NCI-H1105 treated with DMSO at 0.1 percent for 48 hours (cell line): ENCODE measurements at regions not wholly inside any gene's neighbourhood (a gene's known extent, or its start where the extent isn't known, plus 50 kb on each side); places are given as distances from the start of the nearest gene placed in this dataset.
"Not testable (repeated sequence)": the region's sequence is repeated elsewhere in the genome, so short reads cannot be mapped to it uniquely, and the experiment has no call there.

Experiments used
- DNase-seq: peaks from one replicate; lab custom pipeline; 2025; lab: John Stamatoyannopoulos, UW

GRCh38 chr15:30760633-30761032 lies 134.7 kb downstream of the ARHGAP11B start:
- not testable (repeated sequence) for DNase-seq

- DNase-seq = not testable (repeated sequence)
Observed at GRCh38 chr15:30761365-30761764, 135.4 kb downstream of the ARHGAP11B start.

GRCh38 chr15:30769390-30770124 lies 134.2 kb upstream of the FAN1 start:
- peak; percentile 65 for DNase-seq

- no peak for DNase-seq
Observed at GRCh38 chr15:30770759-30771158, 133.0 kb upstream of the FAN1 start.

GRCh38 chr15:30783019-30783418 lies 120.7 kb upstream of the FAN1 start:
- no peak for DNase-seq

GRCh38 chr15:30788595-30788994 lies 115.1 kb upstream of the FAN1 start:
- DNase-seq = no peak

GRCh38 chr15:30791239-30792175 lies 112.2 kb upstream of the FAN1 start:
- DNase-seq = no peak

GRCh38 chr15:30792843-30793242 lies 110.9 kb upstream of the FAN1 start:
- peak; percentile 43 for DNase-seq

- no peak for DNase-seq
Observed at GRCh38 chr15:30794388-30794787, 109.3 kb upstream of the FAN1 start.

GRCh38 chr15:30799565-30799964 lies 104.2 kb upstream of the FAN1 start:
- not testable (repeated sequence) for DNase-seq

- peak; percentile 46 for DNase-seq
Observed at GRCh38 chr15:30801140-30801895, 102.4 kb upstream of the FAN1 start.

GRCh38 chr15:30802001-30802400 lies 101.7 kb upstream of the FAN1 start:
- DNase-seq = peak; percentile 67

- DNase-seq = not testable (repeated sequence)
Observed at GRCh38 chr15:30803703-30804102, 100.0 kb upstream of the FAN1 start.

- DNase-seq = no peak
Observed at GRCh38 chr15:30816430-30816829, 87.3 kb upstream of the FAN1 start.

- DNase-seq = peak; percentile 64
Observed at GRCh38 chr15:30823068-30823813, 80.5 kb upstream of the FAN1 start.

- DNase-seq = no peak
Observed at GRCh38 chr15:30824518-30825195, 79.1 kb upstream of the FAN1 start.

GRCh38 chr15:30827625-30828303 lies 76.0 kb upstream of the FAN1 start:
- no peak for DNase-seq

- not testable (repeated sequence) for DNase-seq
Observed at GRCh38 chr15:30828304-30828639, 75.4 kb upstream of the FAN1 start.

- no peak for DNase-seq
Observed at GRCh38 chr15:30830961-30831360, 72.8 kb upstream of the FAN1 start.

GRCh38 chr15:30833379-30833778 lies 70.3 kb upstream of the FAN1 start:
- not testable (repeated sequence) for DNase-seq
